GM21529 (cell line): ENCODE measurements at regions not wholly inside any gene's neighbourhood (a gene's known extent, or its start where the extent isn't known, plus 50 kb on each side); places are given as distances from the start of the nearest gene placed in this dataset.

Experiments used
- ATAC-seq: cut with Tn5 transposase; IDR thresholded peaks from one replicate; pipeline ENCODE4 v1.9.1; 2021; ENCODE audit not compliant: unreplicated experiment

DNA sequence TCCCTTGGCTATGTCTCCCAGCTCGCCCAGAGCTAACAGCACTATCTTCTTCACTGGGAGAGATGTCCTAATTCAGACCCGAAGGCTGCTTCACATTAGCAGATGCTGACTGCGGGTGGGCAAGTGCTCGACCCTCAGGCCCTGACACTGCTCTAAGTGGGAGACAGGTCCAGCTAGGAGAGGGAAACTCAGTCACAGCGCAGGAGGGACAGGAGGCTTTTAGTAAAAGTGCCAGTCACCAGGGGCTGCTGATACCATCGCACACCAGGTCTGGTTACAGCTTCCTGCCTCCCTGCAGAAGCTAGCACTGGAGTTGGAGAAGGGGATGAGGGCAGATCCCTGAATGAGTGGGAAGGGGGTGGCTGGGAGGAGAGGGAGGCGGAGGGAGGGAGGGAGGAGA lies 365.8 kb upstream of the RGMA start:
- no peak for ATAC-seq

DNA sequence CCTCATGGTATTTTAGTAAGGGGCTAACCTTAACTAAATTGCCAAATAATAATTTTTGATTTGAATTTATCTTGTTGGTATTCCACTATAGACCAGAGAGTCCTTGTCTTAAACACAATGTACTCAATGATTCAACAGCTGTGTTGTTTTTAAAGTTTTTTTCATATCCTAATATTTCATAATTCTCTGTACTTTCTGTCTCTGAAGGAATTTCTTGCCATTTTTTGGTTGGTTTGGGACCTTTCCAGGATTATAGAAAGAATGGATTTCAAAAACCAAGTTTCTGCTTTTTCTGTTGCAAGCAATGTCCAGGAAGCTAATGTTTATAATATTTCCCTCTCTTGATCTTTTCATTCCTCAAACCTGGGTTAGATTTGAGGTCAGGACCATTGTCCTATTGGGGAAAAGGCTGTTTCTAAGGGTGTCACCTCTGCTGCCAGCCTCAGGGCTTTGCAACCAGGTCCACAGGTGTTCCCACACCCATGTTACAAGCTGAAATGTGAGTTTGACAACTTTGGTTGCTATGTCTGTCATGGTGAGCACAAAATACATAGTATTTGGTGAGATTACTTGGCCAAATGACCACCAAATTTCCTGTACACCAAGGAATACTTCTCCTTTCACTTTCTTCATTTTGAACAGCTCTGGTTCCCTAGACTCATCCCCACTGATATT lies 363.7 kb upstream of the RGMA start:
- no peak for ATAC-seq

GRCh38 chr15:93451822-93452221 lies 362.8 kb upstream of the RGMA start:
- ATAC-seq = no peak

GRCh38 chr15:93451265-93451664 lies 362.3 kb upstream of the RGMA start:
- ATAC-seq = no peak

DNA sequence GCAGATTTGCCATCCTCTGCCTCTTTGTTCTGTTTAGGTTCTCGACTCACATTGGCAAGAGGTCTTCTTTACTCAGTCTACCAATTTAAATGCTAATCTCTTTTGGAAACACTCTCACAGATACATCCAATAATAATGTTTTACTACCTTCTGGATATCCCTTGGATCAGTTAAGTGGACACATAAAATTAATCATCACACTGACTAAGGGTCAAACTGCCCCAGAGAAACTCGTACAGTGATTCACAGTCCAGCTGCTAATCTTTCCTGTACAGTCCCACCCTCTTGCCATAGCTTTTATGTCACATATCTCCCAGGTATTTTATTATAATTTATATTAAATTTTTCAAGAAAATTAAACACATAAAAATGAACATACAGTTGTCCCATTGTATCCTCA lies 360.8 kb upstream of the RGMA start:
- no peak for ATAC-seq

GRCh38 chr15:93438310-93438709 lies 349.3 kb upstream of the RGMA start:
- ATAC-seq = no peak

DNA sequence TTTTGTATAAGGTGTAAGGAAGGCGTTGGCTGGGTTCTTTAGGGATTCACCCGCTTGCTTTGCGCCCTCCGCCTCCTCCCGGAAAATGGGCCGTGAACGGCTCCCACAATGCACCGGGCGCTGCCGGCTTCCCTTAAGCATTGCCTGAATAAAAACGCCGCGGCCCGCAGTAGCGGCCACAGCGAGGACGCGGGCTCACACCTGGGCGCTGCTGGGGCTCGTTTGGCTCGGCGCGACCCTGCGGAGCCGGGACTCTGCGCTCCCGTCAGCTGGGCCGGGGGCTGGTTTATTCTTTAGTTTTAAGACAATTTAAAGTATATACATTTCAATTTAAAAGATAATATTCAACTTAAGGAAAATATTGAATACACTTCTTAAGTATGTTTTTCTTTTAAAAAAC lies 343.5 kb upstream of the RGMA start:
- no peak for ATAC-seq

DNA sequence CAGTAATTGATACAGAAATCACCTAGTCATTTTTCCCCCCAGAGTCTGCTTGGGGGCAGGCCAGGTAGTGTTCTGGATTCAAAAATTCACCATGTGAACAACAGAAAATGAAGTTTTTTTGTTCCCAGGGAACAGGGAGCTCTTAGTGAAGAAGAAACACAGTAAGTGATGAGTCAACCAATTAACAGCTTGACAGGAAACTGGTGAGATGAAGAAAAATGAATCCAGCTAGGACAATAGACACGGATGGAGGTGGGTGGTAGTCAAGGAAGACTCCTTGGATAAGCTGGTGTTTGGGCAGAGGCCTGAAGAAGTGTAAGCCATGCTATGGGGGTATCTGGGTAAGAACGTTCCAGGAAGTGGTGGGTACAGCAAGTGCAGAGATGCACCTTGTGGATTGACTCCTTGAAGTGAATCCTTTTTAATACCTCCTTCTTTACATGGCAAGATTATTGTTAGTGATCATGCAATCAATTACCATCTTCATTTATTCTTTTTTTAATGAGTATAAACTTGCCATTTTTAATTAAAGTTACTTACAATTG lies 339.9 kb upstream of the RGMA start:
- no peak for ATAC-seq

DNA sequence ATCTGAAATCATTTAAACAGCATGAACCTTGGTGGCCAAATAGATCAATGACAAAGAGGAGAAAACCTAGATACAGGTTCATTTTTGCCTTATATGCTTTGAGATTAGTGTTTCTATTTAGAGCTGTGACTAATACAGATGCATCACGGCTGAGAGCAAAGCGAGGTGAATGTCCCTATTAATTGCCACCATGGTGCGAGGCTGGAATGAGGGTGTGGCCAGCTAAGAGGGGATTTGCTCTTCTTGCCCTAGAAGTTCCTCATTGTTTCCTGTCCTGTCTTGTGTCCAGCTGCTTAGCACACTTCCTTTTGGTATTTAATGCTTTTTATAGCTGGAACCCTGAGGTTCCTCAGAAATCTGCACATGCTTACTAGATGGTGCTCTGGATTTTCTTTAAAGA lies 339.1 kb upstream of the RGMA start:
- no peak for ATAC-seq

DNA sequence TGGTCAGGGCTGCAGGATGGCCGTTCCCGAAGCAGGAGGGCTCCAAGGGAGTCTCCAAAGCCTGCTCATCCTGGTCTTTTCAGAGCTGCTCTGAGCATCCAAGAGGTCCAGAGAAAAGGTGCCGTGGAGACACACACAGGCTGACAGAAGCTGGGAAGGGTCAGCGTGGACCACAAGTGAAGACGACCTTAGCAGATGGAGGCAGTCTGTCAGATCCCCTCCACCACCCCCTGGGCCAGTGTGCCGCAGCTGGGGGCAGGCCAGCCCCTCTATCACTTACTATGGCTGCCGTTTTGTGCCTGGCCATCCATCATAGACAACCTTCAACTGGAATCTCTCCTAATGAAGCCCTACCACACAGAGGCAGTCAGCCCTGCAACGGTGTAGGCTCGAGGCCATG lies 335.1 kb upstream of the RGMA start:
- ATAC-seq = no peak

- no peak for ATAC-seq
These were observed 333.5 kb upstream of the RGMA start for GRCh38 chr15:93422476-93422875.

DNA sequence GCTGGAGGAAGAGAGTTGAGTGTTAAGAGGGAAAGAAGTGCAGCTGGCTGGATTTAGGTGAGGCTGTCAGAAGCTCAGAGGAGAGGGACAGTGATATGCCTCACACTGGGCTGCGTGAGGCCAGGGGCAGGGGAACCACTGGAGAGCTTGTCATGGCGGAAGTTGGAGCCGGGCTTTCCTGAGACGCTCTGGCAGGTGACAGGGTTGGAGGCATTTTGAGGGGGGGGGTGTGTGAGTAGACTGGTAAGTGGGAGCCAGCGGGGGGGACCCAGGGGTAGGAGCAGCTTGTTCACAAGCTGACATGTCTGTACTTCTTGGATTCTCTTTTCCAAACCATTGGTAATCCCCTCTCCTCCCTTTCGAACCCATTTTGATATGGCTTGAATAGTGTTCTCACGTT lies 331.5 kb upstream of the RGMA start:
- no peak for ATAC-seq

DNA sequence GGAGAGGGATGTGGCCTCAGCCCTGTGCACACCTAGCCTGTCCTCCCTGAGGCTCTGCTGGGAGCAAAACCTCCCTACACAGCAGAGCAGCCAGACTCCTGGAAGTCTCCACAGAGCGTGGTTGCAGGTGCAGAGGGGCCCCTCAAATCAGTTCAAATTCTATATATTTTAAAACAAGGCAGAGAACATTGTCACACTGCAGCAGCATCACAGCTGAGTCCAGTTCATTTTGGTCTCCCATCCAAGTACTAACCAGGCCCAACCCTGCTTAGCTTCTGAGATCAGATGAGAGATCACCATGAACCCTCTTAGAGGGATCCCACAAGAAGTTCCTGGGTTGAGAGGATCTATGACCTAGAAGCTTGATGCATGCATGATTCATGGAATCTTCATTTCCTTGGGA lies 331.0 kb upstream of the RGMA start:
- ATAC-seq = no peak

GRCh38 chr15:93418566-93418965 lies 329.6 kb upstream of the RGMA start:
- no peak for ATAC-seq

DNA sequence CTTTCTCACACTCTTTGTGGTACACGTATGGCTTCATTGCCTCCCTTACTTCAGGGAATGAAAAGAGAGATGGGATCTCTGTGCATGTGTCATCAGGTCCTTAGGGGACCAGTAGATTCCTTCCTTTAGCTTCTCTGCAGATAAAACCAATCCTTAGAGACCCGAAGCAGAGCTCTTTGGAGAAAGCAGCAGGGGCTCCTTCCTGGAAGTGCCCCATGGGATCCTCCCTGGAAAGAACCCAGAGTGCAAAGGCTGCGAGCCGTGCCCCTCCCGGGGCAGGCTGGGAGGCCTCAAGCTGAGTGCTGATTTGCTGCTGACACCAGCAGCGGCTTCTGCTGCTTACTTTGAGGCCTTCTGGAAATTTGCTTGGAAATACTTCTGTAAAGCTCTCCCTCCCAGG lies 328.6 kb upstream of the RGMA start:
- no peak for ATAC-seq

DNA sequence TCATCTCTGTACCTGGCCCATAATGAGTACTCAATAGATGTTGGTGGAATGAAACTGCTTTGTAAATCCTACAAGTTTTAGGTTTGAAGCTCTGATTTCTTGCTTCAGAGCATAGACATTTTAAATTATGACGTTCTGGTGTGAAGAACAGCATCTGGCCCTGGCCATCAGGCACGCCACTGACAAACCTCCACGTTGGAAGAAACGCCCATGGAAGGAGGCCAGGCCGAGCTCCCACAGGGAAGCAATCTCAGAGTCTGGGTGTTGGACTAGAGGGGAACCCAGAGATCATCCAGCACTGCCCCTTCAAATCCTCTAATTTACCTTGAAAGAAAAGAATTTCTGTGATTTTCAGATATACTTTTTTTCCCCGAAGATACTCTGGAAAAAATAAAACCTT lies 328.1 kb upstream of the RGMA start:
- ATAC-seq = no peak

DNA sequence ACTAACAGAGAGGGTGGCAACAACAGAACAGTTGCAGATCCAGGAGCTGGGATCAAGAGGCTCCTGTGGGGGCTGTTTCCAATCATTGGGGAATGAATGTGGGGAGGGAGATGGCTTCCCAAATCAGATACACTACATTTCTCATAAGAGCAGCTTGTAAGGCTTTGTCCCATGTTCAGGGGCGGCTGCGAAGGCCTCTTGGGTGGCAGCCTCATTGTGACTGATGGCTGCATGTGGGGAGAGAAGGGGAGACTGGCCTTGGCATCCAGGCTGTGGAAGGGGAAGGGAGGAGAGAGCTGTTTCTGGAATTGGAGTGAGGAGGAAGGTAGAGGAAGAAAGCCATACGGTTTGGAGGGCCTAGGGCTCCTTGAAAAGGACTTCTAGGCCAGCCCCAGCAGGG lies 326.6 kb upstream of the RGMA start:
- no peak for ATAC-seq

- ATAC-seq = no peak
These were observed 325.7 kb upstream of the RGMA start for GRCh38 chr15:93414576-93415231.

DNA sequence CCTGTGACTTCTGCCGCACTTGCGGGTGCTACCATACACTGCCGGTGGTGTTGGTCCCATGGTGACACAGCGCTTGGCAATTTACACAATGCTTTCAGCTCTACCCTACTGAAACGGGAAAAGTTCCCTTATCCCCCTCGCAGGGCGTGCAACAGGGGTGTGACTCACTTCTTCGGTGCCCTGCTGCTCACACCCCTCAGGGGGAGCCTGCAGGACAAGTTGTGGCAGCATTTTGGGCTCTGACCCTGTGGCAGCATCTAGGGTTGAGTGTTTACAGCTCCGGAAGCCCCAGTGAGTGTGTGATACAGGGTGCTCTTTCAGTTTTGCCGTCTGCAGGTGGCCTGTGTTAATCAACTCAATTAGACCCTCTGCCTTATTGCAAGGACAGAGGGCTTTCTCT lies 324.7 kb upstream of the RGMA start:
- ATAC-seq = no peak

DNA sequence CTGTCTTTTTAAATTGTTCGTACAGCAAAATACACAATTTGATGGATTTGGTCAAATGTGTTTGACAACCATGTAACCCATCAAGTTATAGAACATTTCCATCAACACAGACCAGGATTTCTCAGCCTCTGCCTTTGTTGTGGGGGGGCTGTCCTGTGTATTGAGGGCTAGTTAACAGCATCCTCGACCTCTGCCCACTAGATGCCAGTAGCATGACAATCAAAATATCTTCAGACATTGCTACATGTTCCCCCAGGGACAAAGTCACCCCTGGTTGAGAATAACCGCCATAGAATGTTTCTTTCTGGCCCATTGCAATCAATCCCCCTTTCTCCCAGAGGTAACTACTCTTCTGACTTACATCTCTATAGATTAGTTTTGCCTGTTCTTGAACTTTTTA lies 310.1 kb upstream of the RGMA start:
- no peak for ATAC-seq

- no peak for ATAC-seq
These were observed 300.2 kb upstream of the RGMA start for GRCh38 chr15:93389211-93389610.

GRCh38 chr15:93384886-93385285 lies 295.9 kb upstream of the RGMA start:
- no peak for ATAC-seq
